Right forelimb (tissue), 1 donor: ENCODE measurements at regions not wholly inside any gene's neighbourhood (a gene's known extent, or its start where the extent isn't known, plus 50 kb on each side); places are given as distances from the start of the nearest gene placed in this dataset.

Source experiments
- DNase-seq: peaks from one replicate; pipeline ENCODE4 v3.0.0-alpha.2; 2018

DNA sequence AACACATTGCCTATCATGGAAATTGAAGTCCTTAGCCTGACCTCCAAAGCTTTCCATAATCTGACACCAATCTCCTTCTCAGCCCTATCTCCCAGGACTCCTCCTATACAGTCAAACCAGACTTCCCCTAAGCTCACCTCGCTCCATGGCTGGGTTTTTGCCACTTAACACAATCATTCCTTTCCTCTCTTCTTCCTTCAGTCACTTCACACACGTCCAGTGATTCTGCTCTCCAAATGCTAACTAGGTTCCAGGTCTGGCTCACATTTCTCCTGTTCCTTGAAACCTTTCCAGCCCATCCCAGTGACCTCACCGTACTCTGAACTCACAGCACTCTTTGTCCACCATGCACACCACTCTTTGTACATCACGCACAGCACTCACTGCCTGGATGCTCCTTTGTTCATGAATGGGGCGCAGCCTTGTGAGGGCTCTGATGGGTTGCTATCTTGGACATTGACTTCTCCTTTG is 98.4 kb downstream of the GLUL start:
- no peak for DNase-seq

GRCh38 chr1:182292193-182292741 is 99.3 kb downstream of the GLUL start:
- DNase-seq, result no peak

- DNase-seq, result no peak
Measured at GRCh38 chr1:182291584-182292192, 99.9 kb downstream of the GLUL start.

GRCh38 chr1:182288749-182289604 is 102.6 kb downstream of the GLUL start:
- no peak for DNase-seq

DNA sequence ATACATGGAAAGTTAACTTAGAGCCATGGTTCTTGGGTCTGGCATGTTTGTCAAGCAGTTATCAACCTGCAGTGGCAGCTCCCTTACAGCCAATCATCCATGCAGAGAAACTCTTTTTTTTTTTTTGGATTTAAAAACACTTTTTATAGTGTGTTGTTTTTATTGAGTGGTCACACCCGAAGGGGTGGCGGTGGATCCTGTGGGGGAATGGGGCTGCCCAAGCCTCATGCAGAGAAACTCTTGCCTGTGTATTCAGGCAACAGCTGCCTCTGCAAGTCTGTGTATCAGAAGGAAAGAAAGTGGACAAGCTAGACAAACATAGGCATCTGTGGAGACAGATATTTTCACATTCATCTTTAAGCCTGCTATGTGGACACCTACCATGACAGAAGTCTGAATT is 104.8 kb downstream of the GLUL start:
- no peak for DNase-seq

DNA sequence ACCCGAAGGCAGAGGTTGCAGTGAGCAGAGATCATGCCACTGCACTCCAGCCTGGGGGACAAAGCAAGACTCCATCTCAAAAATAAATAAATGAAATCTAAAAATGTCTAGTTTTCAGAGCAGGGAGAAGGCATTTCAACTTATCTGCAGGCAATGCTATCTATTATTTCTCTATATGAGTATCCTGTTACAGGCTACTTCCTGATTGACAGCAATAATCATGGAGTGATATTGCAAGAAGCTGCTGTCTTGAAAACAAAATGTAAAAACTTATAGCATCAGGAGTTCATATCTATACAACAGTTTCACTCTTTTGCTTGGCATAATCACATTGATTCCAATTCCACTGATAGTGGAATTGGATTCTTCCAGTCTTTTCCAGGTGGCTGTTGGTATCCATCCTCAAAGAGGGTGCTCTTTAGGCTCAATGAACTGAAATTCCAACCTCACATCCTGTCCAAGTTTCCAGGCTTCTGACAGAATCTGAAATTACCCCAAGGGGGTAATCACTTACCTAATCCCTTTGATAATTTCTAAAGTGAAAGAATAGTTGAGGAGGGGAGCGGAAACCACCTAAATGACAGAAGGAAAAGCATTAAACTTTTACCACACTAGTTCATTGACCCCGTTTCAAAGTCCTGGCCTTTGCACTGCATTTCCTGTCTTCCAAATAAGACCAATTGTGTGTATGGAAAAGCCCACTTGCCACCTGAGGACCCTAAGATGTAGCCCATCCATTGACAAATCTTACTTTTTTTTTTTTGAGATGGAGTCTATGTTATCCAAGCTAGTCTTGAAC is 107.6 kb downstream of the GLUL start:
- no peak for DNase-seq

- DNase-seq, result no peak
Measured at GRCh38 chr1:182281541-182281940, 110.0 kb downstream of the GLUL start.

DNA sequence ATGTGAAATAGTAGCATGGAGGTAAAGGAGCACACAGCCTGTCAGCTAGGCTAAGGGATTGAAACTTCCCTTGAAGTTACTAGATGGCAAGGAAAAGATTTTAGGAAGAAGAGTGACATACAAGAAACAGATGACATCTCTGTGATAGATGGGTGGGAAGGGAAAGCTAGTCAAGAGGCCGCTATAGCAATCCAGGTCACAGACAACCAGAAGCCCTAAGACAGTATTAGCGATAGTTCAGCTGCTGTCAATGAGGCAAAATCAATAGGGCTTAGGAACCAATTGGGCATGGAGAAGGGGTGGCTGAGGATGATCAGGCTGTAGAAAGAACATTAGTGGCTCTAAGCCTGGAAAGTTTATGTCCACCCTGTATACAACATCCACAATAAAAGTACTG is 111.1 kb downstream of the GLUL start:
- DNase-seq, result no peak

GRCh38 chr1:182279724-182280503 is 111.7 kb downstream of the GLUL start:
- peak; percentile 56 for DNase-seq

GRCh38 chr1:182279302-182279701 is 112.3 kb downstream of the GLUL start:
- DNase-seq, result no peak

- DNase-seq, result no peak
Measured at GRCh38 chr1:182278144-182279054, 113.2 kb downstream of the GLUL start.

GRCh38 chr1:182275271-182275670 is 116.3 kb downstream of the GLUL start:
- DNase-seq, result no peak

DNA sequence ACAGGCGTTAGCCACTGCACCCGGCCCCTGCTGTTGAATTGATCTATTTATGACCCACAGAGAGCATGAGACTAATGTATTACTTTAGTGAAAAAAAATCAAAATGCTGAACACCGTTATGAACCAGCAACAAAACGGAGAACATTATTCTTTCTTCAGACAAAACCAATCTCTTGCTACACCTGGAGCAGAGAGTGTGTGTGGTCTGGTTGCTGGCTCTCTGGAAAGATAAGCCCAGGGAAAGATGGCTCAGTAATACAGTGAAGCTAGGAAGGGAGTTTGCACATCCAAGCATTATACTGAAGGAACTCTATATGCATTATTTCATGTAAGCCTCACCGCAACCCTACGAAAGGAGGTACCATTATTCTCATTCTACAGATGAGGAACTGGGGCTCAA is 117.0 kb downstream of the GLUL start:
- DNase-seq, result no peak

- DNase-seq, result no peak
Measured at GRCh38 chr1:182270731-182271130, 120.9 kb downstream of the GLUL start.

GRCh38 chr1:182269097-182269496 is 122.5 kb downstream of the GLUL start:
- no peak for DNase-seq

GRCh38 chr1:182268669-182269068 is 122.9 kb downstream of the GLUL start:
- no peak for DNase-seq

GRCh38 chr1:182264185-182264584 is 127.4 kb downstream of the GLUL start:
- DNase-seq, result no peak

DNA sequence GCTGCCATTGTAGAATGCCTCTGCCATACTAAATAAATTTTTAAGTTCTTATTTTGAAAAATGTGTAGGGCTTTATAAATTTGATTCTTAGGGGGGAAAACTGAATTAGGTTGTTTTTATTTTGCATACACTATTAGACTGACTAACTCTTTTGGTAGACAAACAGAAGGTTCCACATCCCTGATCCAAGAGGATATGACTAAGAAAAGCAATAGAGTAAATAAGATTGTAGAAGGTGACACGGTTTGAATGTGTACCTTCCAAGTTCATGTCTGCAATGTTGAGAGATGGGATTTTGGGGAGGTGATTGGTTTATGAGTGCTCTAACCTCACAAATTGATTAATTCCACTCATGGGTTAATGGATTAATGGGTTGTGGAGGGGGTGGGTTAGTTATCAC is 127.9 kb downstream of the GLUL start:
- DNase-seq, result no peak

- no peak for DNase-seq
Measured at GRCh38 chr1:182262425-182262824, 129.2 kb downstream of the GLUL start.

GRCh38 chr1:182261655-182262054 is 129.9 kb downstream of the GLUL start:
- no peak for DNase-seq

- no peak for DNase-seq
Measured at GRCh38 chr1:182260516-182260915, 131.1 kb downstream of the GLUL start.
